Heart right ventricle (tissue), 16 donors: ENCODE measurements at regions not wholly inside any gene's neighbourhood (a gene's known extent, or its start where the extent isn't known, plus 50 kb on each side); places are given as distances from the start of the nearest gene placed in this dataset.
"Not testable (repeated sequence)": the region's sequence is repeated elsewhere in the genome, so short reads cannot be mapped to it uniquely, and the experiment has no call there.

Experiments used
- ATAC-seq, 8 donors: fragments of 200-7000 bp; cut with Tn5 transposase; one replicate each; pipeline ENCODE4 v1.9.1; 2020; ENCODE audit warnings: mild to moderate bottlenecking in 8 of 8, moderate library complexity in 8 of 8, moderate number of reproducible peaks in 1 of 8
- DNase-seq, 2 donors: peaks; one replicate each; pipeline ENCODE4 v3.0.0-alpha.2; 2020
- H3K27ac ChIP-seq, 10 donors: fragments of 200-600 bp; sonication (generic) in 2 of 10; one replicate each; pipeline versions ENCODE4 v1.5.0 to v1.8.0; 2020 to 2022; ENCODE audit warnings: mild to moderate bottlenecking in 3 of 10
- H3K27me3 ChIP-seq, 7 donors: fragments of 200-600 bp; one replicate each; pipeline ENCODE4 v1.8.0; 2021 to 2022; ENCODE audit warnings: mild to moderate bottlenecking in 2 of 7
- H3K36me3 ChIP-seq, 9 donors: fragments of 200-600 bp; sonication (generic) in 1 of 9; one replicate each; pipeline versions ENCODE4 v1.5.0 to v1.8.0; 2020 to 2022; ENCODE audit warnings: mild to moderate bottlenecking in 2 of 9
- H3K4me1 ChIP-seq, 9 donors: fragments of 200-600 bp; sonication (generic) in 1 of 9; one replicate each; pipeline versions ENCODE4 v1.5.0 to v1.8.0; 2020 to 2022; ENCODE audit warnings: mild to moderate bottlenecking in 4 of 9
- H3K4me3 ChIP-seq, 10 donors: fragments of 200-600 bp; sonication (generic) in 2 of 10; one replicate each; pipeline versions ENCODE4 v1.5.0 to v1.8.0; 2020 to 2022; ENCODE audit warnings: mild to moderate bottlenecking in 7 of 10, moderate library complexity in 2 of 10
- H3K9me3 ChIP-seq, 11 donors: fragments of 200-600 bp in 10 of 11; sonication (generic) in 2 of 11; one replicate each; pipeline versions ENCODE4 v1.5.0 to v1.8.0; 2013 to 2022; ENCODE audit warnings: mild to moderate bottlenecking in 2 of 11, control low read depth in 1 of 11, moderate library complexity in 1 of 11
- CTCF ChIP-seq, 9 donors: fragments of 200-600 bp; sonication (generic) in 2 of 9; IDR thresholded peaks; one replicate each; pipeline versions ENCODE4 v1.5.0 to v1.8.0; 2021 to 2022; ENCODE audit warnings: antibody characterized with exemption in 9 of 9, mild to moderate bottlenecking in 5 of 9, moderate library complexity in 1 of 9
- WGBS, 2 donors: extraction: QIAGEN DNeasy Blood & Tissue Kit; methylation state at CpG; one replicate each; pipeline ENCODE4 v1.1.7; 2013; ENCODE audit warnings: inconsistent platforms in 1 of 2; 5-methylcytosine and 5-hydroxymethylcytosine counted together
- intact Hi-C, 10 donors: fragments of 100-400 bp; cut with DNase I; formaldehyde crosslinking; loops; one replicate each; pipeline versions ENCODE4 v1.11.1 to v1.14.2; 2022
- donor health status: Arrhythmogenic right ventricular cardiomyopathy.
- donor health status: ischemic (EF 13 %, LVEDD 7.1; RV severe dilation, severe dysfunction).
- donor health status: healthy with polysubstance abuse.
- donor health status: DM: no; HTN: yes; CAD: no.
- donor health status: DM: no; HTN: no; CAD: no.
- donor health status: ischemic (EF 25% LVEDD 6.9; RV normal size, moderate dysfunction).
- donor health status: ischemic (EF 25% LVEDD 5.7; RV mildly dilated, moderate dysfunction).
- donor health status: healthy.
- donor health status: DM: yes; HTN: yes; CAD: no.
- donor health status: Ischemic cardiomyopathy.
- donor health status: ischemic (EF 35%, LVEDD 5.7; RV mildly dilated, moderate dysfunction).
- donor health status: nonischemic (EF 11% LVEDD 7.7; RV severe dilation, severe dysfunction).
- donor health status: DM: yes; HTN: yes; CAD: no.
- donor health status: PGD.
- donor health status: ischemic (EF 29% LVEDD 5.4; RV normal size, mild dysfunction).
- donor health status: nonischemic (EF 23%, LVEDD 6.1; RV moderate dilation, normal function).

GRCh38 chr14:39664646-39665045, 232.4 kb upstream of the FBXO33 start:
- Histone ChIP-seq H3K9me3 (peaks cover 0 to 18% (median 0%) of the 10 kb centered on the region in 11 donors), H3K27me3 (no peaks in the 10 kb centered on the region)
- intact Hi-C loops = no loop called here

GRCh38 chr14:39641224-39641623, 209.0 kb upstream of the FBXO33 start:
- Histone ChIP-seq H3K4me3 (no peak overlapping the region), H3K36me3 (no peaks in the 10 kb centered on the region), H3K4me1 (no peaks in the 10 kb centered on the region), H3K27ac (no peak overlapping the region), H3K9me3 (peaks cover 0 to 14% (median 0%) of the 10 kb centered on the region in 11 donors), H3K27me3 (no peaks in the 10 kb centered on the region)
- TF ChIP-seq CTCF (IDR thresholded peaks at IDR 0.05) = no peak
- intact Hi-C loops = loop anchor here in 1 of 10 donors (5.0 kb wide), 1 partner anchor 1714 kb away; no protein-coding TSS in a partner anchor
- 90 to 100% methylated on average over 1 of the region's 1 CpG for WGBS, 2 donors
- no peak for DNase-seq
- no peak for ATAC-seq

More at GRCh38 chr14:39664646-39665045, 232.4 kb upstream of the FBXO33 start:
- Histone ChIP-seq H3K4me3 (no peak overlapping the region), H3K4me1 (no peaks in the 10 kb centered on the region), H3K36me3 (no peaks in the 10 kb centered on the region), H3K27ac (no peak overlapping the region)
- DNase-seq (no peak), ATAC-seq (no peak)
- no peak for TF ChIP-seq CTCF (IDR thresholded peaks at IDR 0.05)
- 94 to 96% methylated on average over 1 of the region's 1 CpG for WGBS, 2 donors

- H3K27me3 ChIP-seq, intact Hi-C loops, H3K4me3 ChIP-seq, H3K27ac ChIP-seq, H3K4me1 ChIP-seq, DNase-seq, H3K36me3 ChIP-seq, ATAC-seq: not testable (repeated sequence)
- H3K9me3 ChIP-seq = peaks cover 0 to 12% (median 0%) of the 10 kb centered on the region in 11 donors
- 72 to 83% methylated on average over 12 of the region's 12 CpGs for WGBS, 2 donors
These were observed 206.8 kb upstream of the FBXO33 start for GRCh38 chr14:39639009-39639408.

- ATAC-seq (no peak), DNase-seq (no peak)
- no peak for TF ChIP-seq CTCF (IDR thresholded peaks at IDR 0.05)
- H3K36me3 ChIP-seq = no peaks in the 10 kb centered on the region
- no peaks in the 10 kb centered on the region for H3K4me1 ChIP-seq
- intact Hi-C loops = no loop called here
- H3K9me3 ChIP-seq = peaks cover 0 to 17% (median 0%) of the 10 kb centered on the region in 11 donors
- WGBS, 2 donors = 56 to 66% methylated on average over 3 of the region's 3 CpGs
- H3K27me3 ChIP-seq = no peaks in the 10 kb centered on the region
- no peak overlapping the region for H3K4me3 ChIP-seq
- no peak overlapping the region for H3K27ac ChIP-seq
These were observed 195.9 kb upstream of the FBXO33 start for GRCh38 chr14:39628087-39628486.

GRCh38 chr14:39626589-39627576, 194.7 kb upstream of the FBXO33 start:
- Histone ChIP-seq H3K27ac (no peak overlapping the region), H3K27me3 (no peaks in the 10 kb centered on the region), H3K36me3 (no peaks in the 10 kb centered on the region), H3K4me1 (no peaks in the 10 kb centered on the region), H3K4me3 (no peak overlapping the region), H3K9me3 (peaks cover 0 to 25% (median 0%) of the 10 kb centered on the region in 11 donors)
- DNase-seq (no peak), ATAC-seq (no peak)
- intact Hi-C loops = no loop called here
- no peak for TF ChIP-seq CTCF (IDR thresholded peaks at IDR 0.05)
- 87 to 93% methylated on average over 17 of the region's 17 CpGs for WGBS, 2 donors
